SJSA1 (cell line): ENCODE measurements at regions not wholly inside any gene's neighbourhood (a gene's known extent, or its start where the extent isn't known, plus 50 kb on each side); places are given as distances from the start of the nearest gene placed in this dataset.

Experiments
- DNase-seq, 2 experiments: peaks; one replicate each; pipeline ENCODE4 v3.0.0-alpha.2; 2015 to 2020; ENCODE audit warnings: low spot score in 2 of 2, low read depth in 1 of 2
- H3K27ac ChIP-seq: fragments of 250-450 bp; sonication (Bioruptor Pico); 2 replicates; pipeline ENCODE4 v1.5.1; 2020; ENCODE audit warnings: mild to moderate bottlenecking, moderate library complexity
- H3K27me3 ChIP-seq: fragments of 250-450 bp; sonication (Bioruptor Pico); replicated peaks from 2 replicates; pipeline ENCODE4 v1.5.1; 2020; ENCODE audit warnings: mild to moderate bottlenecking, moderate library complexity
- H3K36me3 ChIP-seq: fragments of 250-450 bp; sonication (Bioruptor Pico); 2 replicates; pipeline ENCODE4 v1.5.1; 2020; ENCODE audit warnings: mild to moderate bottlenecking
- H3K4me1 ChIP-seq: fragments of 250-450 bp; sonication (Bioruptor Pico); replicated peaks from 2 replicates; pipeline ENCODE4 v1.6.1; 2021; ENCODE audit warnings: mild to moderate bottlenecking
- H3K4me3 ChIP-seq: fragments of 250-450 bp; sonication (Bioruptor Pico); 2 replicates; pipeline ENCODE4 v1.5.1; 2020; ENCODE audit warnings: mild to moderate bottlenecking
- H3K9me3 ChIP-seq: fragments of 250-450 bp; sonication (Bioruptor Pico); replicated peaks from 2 replicates; pipeline ENCODE4 v1.5.1; 2020; ENCODE audit warnings: mild to moderate bottlenecking

DNA sequence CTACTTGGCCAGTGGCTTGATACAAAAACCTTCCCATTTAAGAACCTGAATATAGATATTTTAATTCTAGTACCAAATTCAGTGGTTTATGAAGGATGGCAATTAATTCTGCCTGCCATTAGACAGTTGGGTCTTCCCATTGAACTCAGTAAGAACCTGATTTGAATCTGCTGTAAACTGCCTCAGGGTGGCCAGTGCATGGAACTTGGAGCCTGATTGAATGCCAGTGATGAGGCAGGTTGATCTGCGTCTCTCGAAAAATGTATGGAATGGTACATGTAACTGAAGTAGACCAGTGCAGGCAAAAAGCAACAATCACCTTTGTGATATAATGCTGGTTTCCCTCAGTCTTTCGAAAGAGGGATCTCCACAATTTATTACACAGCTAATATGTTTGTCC is 421.4 kb downstream of the TMA16 start:
- no peak overlapping the region for H3K27ac ChIP-seq
- H3K36me3 ChIP-seq: no peaks in the 10 kb centered on the region
- H3K4me3 ChIP-seq: no peak overlapping the region
- H3K27me3 ChIP-seq: no peaks in the 10 kb centered on the region
- DNase-seq: no peak
- H3K9me3 ChIP-seq: no peaks in the 10 kb centered on the region
- no peaks in the 10 kb centered on the region for H3K4me1 ChIP-seq

DNA sequence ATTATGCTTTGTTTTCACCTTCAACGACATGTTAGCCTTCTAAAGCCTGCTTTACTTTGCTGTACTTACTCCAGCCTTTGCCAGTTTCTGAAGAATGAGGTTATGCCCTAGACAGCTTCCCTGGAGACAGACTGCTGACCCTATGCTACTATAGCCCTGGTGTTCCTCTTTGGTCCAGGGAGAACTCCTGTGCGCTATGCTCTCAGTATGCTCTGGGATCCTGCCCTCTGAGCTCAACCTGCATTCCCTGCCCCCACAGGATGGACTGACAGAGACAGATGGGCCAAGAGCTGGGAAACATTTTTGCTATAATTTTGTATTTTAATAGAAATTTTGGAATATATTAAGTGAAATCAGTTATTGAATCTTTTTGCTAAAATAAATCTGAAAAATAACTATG is 425.9 kb downstream of the TMA16 start:
- no peaks in the 10 kb centered on the region for H3K4me1 ChIP-seq
- H3K4me3 ChIP-seq: no peak overlapping the region
- H3K9me3 ChIP-seq: no peaks in the 10 kb centered on the region
- H3K27ac ChIP-seq: no peak overlapping the region
- no peaks in the 10 kb centered on the region for H3K36me3 ChIP-seq
- DNase-seq: no peak
- H3K27me3 ChIP-seq: no peaks in the 10 kb centered on the region

DNA sequence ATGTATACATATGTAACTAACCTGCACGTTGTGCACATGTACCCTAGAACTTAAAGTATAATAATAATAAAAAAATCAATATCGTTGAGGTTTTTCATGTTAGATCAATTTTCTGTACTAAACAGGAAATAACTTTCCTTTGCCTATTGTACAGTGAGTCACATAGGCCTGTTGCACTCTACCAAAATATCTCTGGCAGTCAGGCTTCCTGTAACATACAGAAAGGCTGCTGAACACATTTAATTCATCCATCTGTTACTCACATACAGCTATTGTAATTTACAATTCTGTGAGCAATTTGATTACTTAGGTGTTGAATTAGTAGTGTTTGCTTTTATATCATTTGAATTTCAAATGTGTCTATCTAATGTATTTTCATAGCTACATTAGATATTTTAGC is 427.8 kb downstream of the TMA16 start:
- DNase-seq: no peak
- Histone ChIP-seq H3K4me3 (no peak overlapping the region), H3K36me3 (no peaks in the 10 kb centered on the region), H3K27me3 (no peaks in the 10 kb centered on the region), H3K4me1 (no peaks in the 10 kb centered on the region), H3K9me3 (no peaks in the 10 kb centered on the region), H3K27ac (no peak overlapping the region)

DNA sequence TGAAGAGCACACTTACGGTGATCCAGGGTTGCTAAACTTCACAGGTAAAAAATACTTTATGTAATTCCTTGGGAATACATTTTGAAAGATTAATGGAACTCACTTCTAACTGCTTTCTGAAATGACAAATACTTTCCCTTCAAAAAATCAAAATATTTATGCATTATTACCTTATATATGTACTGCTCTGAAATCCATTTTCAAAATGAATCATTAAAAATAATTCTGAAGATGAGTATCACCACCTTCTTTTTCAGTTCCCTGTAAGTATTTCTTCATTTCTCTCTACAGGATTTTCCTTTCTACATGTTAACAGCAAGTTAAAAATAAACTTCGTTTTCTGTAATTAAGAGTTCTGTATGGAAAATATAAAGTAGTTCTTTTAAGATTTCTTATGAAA is 428.6 kb downstream of the TMA16 start:
- no peaks in the 10 kb centered on the region for H3K27me3 ChIP-seq
- no peak for DNase-seq
- no peaks in the 10 kb centered on the region for H3K4me1 ChIP-seq
- H3K36me3 ChIP-seq: no peaks in the 10 kb centered on the region
- no peak overlapping the region for H3K27ac ChIP-seq
- H3K4me3 ChIP-seq: no peak overlapping the region
- H3K9me3 ChIP-seq: no peaks in the 10 kb centered on the region

DNA sequence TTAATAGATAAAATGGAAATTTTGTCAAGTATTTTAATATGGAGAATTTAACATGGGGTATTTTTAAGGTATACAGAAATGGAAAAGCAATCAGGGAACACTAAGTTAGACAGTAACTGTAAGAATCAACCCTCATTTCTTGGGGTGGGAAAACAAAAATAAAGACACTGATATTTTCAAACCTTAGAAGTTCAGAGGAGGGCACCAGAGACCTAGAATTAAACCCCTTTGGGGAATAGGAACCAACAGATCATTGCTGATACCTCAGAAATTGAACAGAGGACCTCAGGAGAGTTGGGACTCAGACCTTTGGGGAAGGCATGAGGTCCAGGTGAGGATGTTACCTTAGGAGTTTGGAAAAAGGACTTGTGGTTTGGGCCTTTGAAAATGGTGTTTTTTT is 435.6 kb downstream of the TMA16 start:
- Histone ChIP-seq H3K4me3 (no peak overlapping the region), H3K4me1 (no peaks in the 10 kb centered on the region), H3K27me3 (no peaks in the 10 kb centered on the region), H3K27ac (no peak overlapping the region), H3K9me3 (no peaks in the 10 kb centered on the region), H3K36me3 (no peaks in the 10 kb centered on the region)
- DNase-seq: no peak

DNA sequence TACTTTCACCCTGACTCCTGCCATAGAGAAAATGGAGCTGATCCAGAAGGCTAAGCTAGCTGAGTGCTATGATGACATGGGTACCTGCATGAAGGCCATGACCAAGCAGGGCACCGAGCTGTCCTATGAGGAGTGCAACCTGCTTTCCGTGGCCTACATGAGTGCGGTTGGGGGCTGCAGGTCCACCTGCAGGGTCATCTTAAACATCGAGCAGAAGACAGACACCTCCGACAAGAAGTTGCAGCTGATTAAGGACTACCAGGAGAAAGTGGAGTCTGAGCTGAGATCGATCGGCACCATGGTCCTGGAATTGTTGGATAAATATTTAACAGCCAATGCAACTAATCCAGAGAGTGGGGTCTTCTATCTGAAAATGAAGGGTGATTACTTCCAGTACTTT is 438.0 kb downstream of the TMA16 start:
- H3K4me3 ChIP-seq: no peak overlapping the region
- H3K27me3 ChIP-seq: no peaks in the 10 kb centered on the region
- H3K4me1 ChIP-seq: no peaks in the 10 kb centered on the region
- no peaks in the 10 kb centered on the region for H3K36me3 ChIP-seq
- H3K27ac ChIP-seq: no peak overlapping the region
- H3K9me3 ChIP-seq: no peaks in the 10 kb centered on the region
- no peak for DNase-seq

DNA sequence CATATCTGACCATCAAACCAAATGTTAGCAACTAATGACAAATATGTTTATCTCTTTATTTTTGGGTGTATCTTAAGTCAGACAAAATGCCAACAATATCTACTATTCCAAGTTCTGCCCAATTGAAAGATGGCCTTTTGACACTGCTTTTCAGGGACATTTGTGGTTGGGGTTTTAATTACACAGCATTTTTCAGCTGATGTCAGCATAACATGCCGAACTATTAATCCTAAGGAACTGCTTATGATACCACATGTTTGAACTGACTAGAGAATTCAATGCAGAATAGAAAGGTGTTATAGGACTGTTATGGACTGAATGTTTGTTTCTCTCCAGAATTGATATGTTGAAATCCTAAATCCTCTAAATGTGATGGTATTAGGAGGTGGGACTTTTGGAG is 445.1 kb downstream of the TMA16 start:
- Histone ChIP-seq H3K4me3 (no peak overlapping the region), H3K9me3 (no peaks in the 10 kb centered on the region), H3K4me1 (no peaks in the 10 kb centered on the region), H3K27ac (no peak overlapping the region), H3K27me3 (no peaks in the 10 kb centered on the region), H3K36me3 (no peaks in the 10 kb centered on the region)
- no peak for DNase-seq

DNA sequence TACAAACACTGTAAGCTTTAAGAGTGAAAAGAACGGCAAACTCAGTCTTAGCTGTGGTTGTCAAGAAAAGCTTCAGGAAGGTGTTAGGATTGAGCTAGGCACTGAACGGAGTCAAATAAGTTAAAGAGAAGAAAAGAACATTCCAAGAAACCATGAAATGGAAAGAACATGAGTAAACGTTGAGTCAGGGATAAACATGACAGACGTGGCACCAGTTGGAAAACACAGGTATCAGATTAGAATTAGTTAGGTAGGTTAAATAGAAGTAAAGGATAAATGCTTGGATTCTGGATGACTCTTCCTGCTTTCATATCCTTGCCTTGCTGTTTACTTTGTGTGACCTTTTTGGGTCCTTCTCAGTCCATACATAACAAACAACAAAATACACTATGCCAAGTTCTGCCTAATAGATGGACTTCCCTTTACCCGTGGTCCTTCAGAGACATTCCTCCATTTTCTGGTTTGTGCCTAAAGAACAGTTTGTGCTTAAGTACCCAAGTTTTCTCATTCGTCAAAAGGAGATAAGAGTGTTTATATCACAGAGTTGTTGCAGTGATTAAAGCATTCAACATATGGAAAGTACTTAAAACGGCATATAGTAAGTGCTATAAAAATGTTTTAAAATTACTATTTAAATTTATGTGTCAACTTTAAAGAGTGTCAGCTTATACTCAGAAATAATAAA is 446.9 kb downstream of the TMA16 start:
- Histone ChIP-seq H3K4me1 (no peaks in the 10 kb centered on the region), H3K27me3 (no peaks in the 10 kb centered on the region), H3K36me3 (no peaks in the 10 kb centered on the region), H3K9me3 (no peaks in the 10 kb centered on the region), H3K4me3 (no peak overlapping the region), H3K27ac (no peak overlapping the region)
- no peak for DNase-seq

DNA sequence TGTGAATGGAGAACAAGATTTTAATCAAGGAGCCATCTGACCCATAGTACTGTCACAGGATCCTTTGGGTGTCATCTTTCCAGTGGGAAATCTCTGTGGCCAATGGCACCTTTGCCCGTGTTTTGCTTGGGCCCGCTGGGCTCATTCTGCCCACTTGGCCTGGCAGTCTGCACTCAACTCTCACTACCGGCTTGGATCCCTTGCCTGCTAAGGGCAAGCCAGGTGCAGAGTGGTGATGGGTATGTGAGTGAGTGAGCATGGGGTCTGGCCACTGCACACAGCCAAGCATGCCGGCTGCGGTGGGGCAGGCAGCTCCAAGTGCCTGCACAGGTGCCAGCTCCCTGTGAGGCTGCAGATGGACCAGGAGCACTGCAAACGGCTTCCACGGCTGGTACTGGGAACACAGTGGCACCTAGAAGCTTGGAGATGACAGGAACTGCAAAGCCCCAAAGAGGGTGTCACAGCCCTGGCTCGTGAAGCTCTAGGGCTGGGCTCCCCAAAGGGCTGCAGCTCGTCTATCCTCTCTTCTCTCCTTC is 454.5 kb downstream of the TMA16 start:
- Histone ChIP-seq H3K27ac (no peak overlapping the region), H3K27me3 (0 out of 2 replicates have a peak, but pooled peaks cover 4% of the 10 kb centered on the region), H3K9me3 (no peaks in the 10 kb centered on the region), H3K36me3 (no peaks in the 10 kb centered on the region), H3K4me1 (no peaks in the 10 kb centered on the region), H3K4me3 (no peak overlapping the region)
- no peak for DNase-seq

DNA sequence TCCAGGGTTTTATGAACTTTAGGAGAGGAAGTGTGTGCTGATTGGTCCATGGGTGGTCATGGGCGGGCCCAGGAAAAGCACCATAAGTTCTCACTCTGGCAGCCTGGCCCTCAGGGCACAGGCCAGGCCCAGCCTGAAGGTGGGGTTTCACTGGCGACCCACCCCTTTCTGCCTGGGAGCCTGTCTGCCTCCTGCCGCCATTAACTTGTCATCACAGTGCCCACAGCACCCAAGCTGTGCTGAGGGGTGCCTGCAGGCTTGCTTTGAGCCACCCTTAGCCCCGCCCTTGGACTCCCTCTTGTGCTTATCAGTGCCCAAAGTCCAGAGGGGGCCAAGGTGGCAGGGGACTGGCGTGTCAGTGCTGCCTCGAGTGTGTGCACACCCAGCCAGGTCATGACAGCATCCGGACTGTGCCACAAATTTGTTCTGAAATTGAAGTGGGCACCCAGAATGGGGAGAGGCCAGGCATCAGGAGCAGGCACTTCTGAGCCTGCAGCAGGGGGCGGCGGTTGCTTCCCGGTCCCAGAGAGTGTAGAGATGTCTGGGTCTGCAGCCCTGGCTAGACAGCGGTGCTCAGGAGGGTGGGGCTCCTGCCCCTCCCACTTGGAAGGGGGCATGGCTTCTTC is 455.6 kb downstream of the TMA16 start:
- Histone ChIP-seq H3K27ac (no peak overlapping the region), H3K27me3 (peaks cover 5% of the 10 kb centered on the region; the same call in 1 of the 2 replicates), H3K4me3 (no peak overlapping the region), H3K4me1 (no peaks in the 10 kb centered on the region), H3K36me3 (no peaks in the 10 kb centered on the region), H3K9me3 (no peaks in the 10 kb centered on the region)
- DNase-seq: peak in 1 of 2 experiments; percentile 37

DNA sequence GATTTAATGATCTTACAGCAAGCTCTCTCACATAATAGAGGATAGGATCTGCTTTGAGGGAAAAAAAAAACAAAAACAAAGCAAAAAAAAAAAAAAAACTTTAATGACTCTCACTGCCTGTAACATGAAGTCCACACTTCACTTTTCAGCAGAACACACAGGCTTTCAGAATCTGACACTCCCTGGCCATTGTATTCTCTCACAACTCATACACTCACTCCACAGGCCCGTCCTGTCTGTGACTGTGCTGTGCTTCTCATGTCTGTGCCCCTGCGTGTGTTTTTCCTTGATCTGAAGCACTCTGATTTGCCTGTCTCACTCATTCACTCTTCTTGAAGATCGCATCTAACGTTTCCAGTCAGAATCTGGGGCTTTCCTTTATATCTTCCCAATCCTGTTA is 460.8 kb downstream of the TMA16 start:
- peaks cover 5% of the 10 kb centered on the region; the same call in 1 of the 2 replicates for H3K27me3 ChIP-seq
- DNase-seq: no peak
- H3K4me3 ChIP-seq: no peak overlapping the region
- H3K4me1 ChIP-seq: no peaks in the 10 kb centered on the region
- H3K9me3 ChIP-seq: no peaks in the 10 kb centered on the region
- H3K36me3 ChIP-seq: no peaks in the 10 kb centered on the region
- H3K27ac ChIP-seq: no peak overlapping the region

DNA sequence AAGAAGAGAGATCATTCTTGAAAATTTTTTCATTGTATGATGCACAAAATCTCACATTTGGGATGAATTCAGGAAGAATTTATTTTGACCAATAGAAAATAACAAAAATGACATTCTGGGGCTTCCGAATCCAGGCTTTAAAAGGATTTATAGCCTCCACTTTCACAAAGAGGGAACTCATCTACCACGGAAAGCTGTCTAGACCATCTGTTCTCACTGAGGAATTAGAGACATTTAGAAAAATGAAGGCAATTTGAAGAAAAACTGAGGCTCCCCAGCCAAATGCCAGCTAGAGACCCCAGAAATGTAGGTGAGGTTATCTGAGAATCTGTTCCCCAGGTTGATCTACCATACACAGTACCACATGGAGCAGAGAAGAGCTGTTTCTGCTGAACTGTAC is 464.3 kb downstream of the TMA16 start:
- Histone ChIP-seq H3K4me3 (no peak overlapping the region), H3K4me1 (no peaks in the 10 kb centered on the region), H3K36me3 (no peaks in the 10 kb centered on the region), H3K27me3 (peaks cover 4% of the 10 kb centered on the region), H3K9me3 (no peaks in the 10 kb centered on the region), H3K27ac (no peak overlapping the region)
- DNase-seq: no peak

DNA sequence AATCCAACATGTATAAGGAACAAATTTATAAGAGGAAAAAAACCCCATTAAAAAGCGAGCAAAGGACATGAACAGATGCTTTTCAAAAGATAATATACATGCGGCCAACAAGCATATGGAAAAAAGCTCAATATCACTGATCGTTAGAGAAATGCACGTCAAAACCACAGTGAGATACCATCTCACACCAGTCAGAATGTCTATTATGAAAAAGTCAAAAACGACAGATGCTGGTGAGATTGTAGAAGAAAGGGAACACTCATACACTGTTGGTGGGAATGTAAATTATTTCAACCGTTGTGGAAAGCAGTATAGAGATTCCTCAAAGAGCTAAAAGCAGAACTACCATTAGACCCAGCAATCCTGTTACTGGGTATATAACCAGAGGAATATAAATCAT is 465.4 kb downstream of the TMA16 start:
- H3K9me3 ChIP-seq: no peaks in the 10 kb centered on the region
- H3K27me3 ChIP-seq: no peaks in the 10 kb centered on the region; the same call in none of the 2 replicates
- DNase-seq: no peak
- no peak overlapping the region for H3K27ac ChIP-seq
- no peaks in the 10 kb centered on the region for H3K4me1 ChIP-seq
- no peaks in the 10 kb centered on the region for H3K36me3 ChIP-seq
- no peak overlapping the region for H3K4me3 ChIP-seq

DNA sequence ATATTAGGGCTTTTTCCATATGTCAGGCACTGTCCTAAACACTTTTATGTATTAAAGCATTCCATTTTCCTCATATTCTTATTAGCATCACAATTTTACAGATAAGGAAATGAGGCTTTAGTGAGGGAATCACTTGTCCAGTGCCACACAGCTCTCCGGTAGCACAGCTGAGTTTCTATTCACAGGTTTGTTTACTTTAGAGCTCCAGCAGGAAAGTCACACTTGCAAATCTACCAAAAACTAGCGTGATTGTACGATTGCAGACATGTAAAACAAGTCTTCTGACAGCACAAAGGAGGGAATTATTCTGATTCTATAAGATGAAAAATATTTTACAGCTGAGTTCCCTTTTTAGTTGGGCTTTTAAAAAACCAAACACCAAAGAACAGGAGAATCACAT is 472.1 kb downstream of the TMA16 start:
- no peak overlapping the region for H3K27ac ChIP-seq
- no peaks in the 10 kb centered on the region for H3K4me1 ChIP-seq
- no peaks in the 10 kb centered on the region for H3K9me3 ChIP-seq
- H3K27me3 ChIP-seq: no peaks in the 10 kb centered on the region; the same call in 1 of the 2 replicates
- H3K4me3 ChIP-seq: no peak overlapping the region
- H3K36me3 ChIP-seq: no peaks in the 10 kb centered on the region
- no peak for DNase-seq
